DOHH2 (cell line): ENCODE measurements at regions not wholly inside any gene's neighbourhood (a gene's known extent, or its start where the extent isn't known, plus 50 kb on each side); places are given as distances from the start of the nearest gene placed in this dataset.

ENCODE experiments used
- H3F3A ChIP-seq: fragments of 200-600 bp; sonication (generic), shearing (Covaris generic); 2 replicates; pipeline ENCODE4 v1.6.0; 2016; ENCODE audit warnings: antibody characterized with exemption, mild to moderate bottlenecking; ENCODE audit not compliant: control insufficient read depth, insufficient read depth
- H3K27ac ChIP-seq: fragments of 200-600 bp; sonication (generic); 2 replicates; pipeline ENCODE4 v1.5.1; 2014; ENCODE audit warnings: low read depth, mild to moderate bottlenecking, low read length, moderate library complexity
- H3K27me3 ChIP-seq: fragments of 200-600 bp; sonication (generic); 2 replicates; pipeline ENCODE4 v1.6.1; 2014; ENCODE audit warnings: mild to moderate bottlenecking, low read length, mixed read lengths; ENCODE audit not compliant: control insufficient read depth
- H3K36me3 ChIP-seq: fragments of 200-600 bp; sonication (generic); 2 replicates; pipeline ENCODE4 v1.6.1; 2014; ENCODE audit warnings: mild to moderate bottlenecking, low read length, moderate library complexity, mixed read lengths; ENCODE audit not compliant: control insufficient read depth
- H3K4me1 ChIP-seq: fragments of 200-600 bp; sonication (generic); 2 replicates; pipeline ENCODE4 v1.6.1; 2014; ENCODE audit warnings: mild to moderate bottlenecking, low read length, mixed read lengths; ENCODE audit not compliant: control insufficient read depth
- H3K4me2 ChIP-seq: fragments of 200-600 bp; sonication (generic); 2 replicates; pipeline ENCODE4 v1.6.0; 2014; ENCODE audit warnings: mild to moderate bottlenecking, low read length, moderate library complexity
- H3K4me3 ChIP-seq: fragments of 200-600 bp; sonication (generic); 2 replicates; pipeline ENCODE4 v1.5.1; 2014; ENCODE audit warnings: mild to moderate bottlenecking, low read length, mixed read lengths
- H3K79me2 ChIP-seq: fragments of 200-600 bp; sonication (generic); 2 replicates; pipeline ENCODE4 v1.6.1; 2014; ENCODE audit warnings: mild to moderate bottlenecking, low read length, mixed read lengths; ENCODE audit not compliant: control insufficient read depth
- H3K9me2 ChIP-seq: fragments of 200-600 bp; sonication (generic); replicated peaks from 2 replicates; pipeline ENCODE4 v1.6.1; 2014; ENCODE audit warnings: mild to moderate bottlenecking, low read length, mixed read lengths; ENCODE audit not compliant: control insufficient read depth
- H3K9me3 ChIP-seq: fragments of 200-600 bp; sonication (generic); 2 replicates; pipeline ENCODE4 v1.6.1; 2014; ENCODE audit warnings: antibody characterized with exemption, low read length, mixed read lengths; ENCODE audit not compliant: control insufficient read depth, insufficient read depth
- H4K20me1 ChIP-seq: fragments of 200-600 bp; sonication (generic); 2 replicates; pipeline ENCODE4 v1.6.0; 2014; ENCODE audit warnings: low read depth, mild to moderate bottlenecking, antibody characterized with exemption, low read length, moderate library complexity; ENCODE audit not compliant: control insufficient read depth, insufficient read depth
- EZH2phosphoT487 ChIP-seq: fragments of 200-600 bp; sonication (generic); IDR thresholded peaks from 2 replicates; pipeline ENCODE4 v1.6.1; 2017; ENCODE audit warnings: borderline replicate concordance, mild to moderate bottlenecking, antibody characterized with exemption, low read length, moderate library complexity, mixed read lengths
- TF ChIP-seq, protein P1 (sequence below): fragments of 200-600 bp; sonication (generic); IDR thresholded peaks from one replicate; pipeline ENCODE4 v1.5.1; 2014; ENCODE audit warnings: antibody characterized with exemption, mild to moderate bottlenecking, low read depth, low read length; ENCODE audit not compliant: poor library complexity, severe bottlenecking

DNA sequence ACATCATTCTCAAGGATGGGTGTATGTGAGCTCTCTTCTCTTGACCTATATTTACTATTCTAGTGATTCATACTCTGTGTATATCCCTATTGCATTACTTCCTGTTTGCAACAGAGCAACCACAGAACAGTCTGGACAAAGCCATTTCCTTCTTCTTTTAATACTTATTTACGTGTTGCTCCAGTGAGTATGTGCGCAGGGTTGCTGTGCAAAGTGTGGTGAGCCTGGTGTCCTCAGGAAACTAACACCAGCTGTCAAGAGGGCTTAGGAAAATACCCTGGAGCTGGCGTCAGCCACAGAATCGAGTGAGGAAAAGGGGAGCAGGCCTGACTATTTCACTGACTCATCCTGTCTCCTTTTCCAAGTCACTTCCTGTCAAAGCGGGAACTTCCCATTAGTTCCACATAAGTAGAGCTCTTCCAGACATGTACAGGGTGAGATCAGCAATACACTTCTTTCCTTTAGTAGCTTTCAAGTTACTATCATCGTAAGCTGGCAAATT, 214.1 kb upstream of the COPS8 start:
- H3K4me2 ChIP-seq = peak overlapping the region; percentile 45
- TF ChIP-seq, protein P1, sequence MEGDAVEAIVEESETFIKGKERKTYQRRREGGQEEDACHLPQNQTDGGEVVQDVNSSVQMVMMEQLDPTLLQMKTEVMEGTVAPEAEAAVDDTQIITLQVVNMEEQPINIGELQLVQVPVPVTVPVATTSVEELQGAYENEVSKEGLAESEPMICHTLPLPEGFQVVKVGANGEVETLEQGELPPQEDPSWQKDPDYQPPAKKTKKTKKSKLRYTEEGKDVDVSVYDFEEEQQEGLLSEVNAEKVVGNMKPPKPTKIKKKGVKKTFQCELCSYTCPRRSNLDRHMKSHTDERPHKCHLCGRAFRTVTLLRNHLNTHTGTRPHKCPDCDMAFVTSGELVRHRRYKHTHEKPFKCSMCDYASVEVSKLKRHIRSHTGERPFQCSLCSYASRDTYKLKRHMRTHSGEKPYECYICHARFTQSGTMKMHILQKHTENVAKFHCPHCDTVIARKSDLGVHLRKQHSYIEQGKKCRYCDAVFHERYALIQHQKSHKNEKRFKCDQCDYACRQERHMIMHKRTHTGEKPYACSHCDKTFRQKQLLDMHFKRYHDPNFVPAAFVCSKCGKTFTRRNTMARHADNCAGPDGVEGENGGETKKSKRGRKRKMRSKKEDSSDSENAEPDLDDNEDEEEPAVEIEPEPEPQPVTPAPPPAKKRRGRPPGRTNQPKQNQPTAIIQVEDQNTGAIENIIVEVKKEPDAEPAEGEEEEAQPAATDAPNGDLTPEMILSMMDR = no peak
- no peak for TF ChIP-seq EZH2phosphoT487
- H3K4me1 ChIP-seq = peaks cover 15% of the 10 kb centered on the region
- H3K27ac ChIP-seq = peak overlapping the region; percentile 5; the same call in 1 of the 2 replicates
- H3K9me2 ChIP-seq = no peaks in the 10 kb centered on the region
- H3K79me2 ChIP-seq = no peaks in the 10 kb centered on the region
- H3K27me3 ChIP-seq = no peaks in the 10 kb centered on the region
- H3F3A ChIP-seq = no peaks in the 10 kb centered on the region
- H4K20me1 ChIP-seq = no peaks in the 10 kb centered on the region
- peak overlapping the region; percentile 20 for H3K4me3 ChIP-seq
- H3K36me3 ChIP-seq = no peaks in the 10 kb centered on the region
- no peaks in the 10 kb centered on the region for H3K9me3 ChIP-seq

DNA sequence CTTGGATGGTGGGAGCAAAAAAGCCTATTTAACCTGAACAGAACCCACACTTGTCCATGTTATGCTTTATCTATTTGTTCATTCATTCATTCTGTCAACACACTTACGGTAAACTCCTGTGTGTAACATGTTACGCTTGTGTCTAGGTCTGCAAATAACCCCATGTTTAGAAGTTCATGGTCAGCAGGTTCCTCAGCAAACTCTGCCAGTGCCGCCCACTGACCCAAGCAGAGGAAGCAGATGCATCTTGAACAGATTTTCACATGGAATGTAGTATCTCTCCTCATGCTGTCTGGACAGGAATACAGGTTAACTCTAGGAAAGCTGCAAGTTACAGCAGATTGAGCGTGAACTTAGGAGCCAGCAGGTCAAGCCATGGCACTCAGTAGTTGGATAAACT, 213.7 kb upstream of the COPS8 start:
- H3K79me2 ChIP-seq = no peaks in the 10 kb centered on the region
- TF ChIP-seq, protein P1 = no peak
- TF ChIP-seq EZH2phosphoT487 = no peak
- no peak overlapping the region; the same call in 1 of the 2 replicates for H3K27ac ChIP-seq
- no peak overlapping the region; the same call in 1 of the 2 replicates for H3K4me3 ChIP-seq
- peak overlapping the region; percentile 45 for H3K4me2 ChIP-seq
- peaks cover 15% of the 10 kb centered on the region for H3K4me1 ChIP-seq
- H3K9me2 ChIP-seq = no peaks in the 10 kb centered on the region
- H3K27me3 ChIP-seq = no peaks in the 10 kb centered on the region
- no peaks in the 10 kb centered on the region for H3K36me3 ChIP-seq
- H3F3A ChIP-seq = no peaks in the 10 kb centered on the region
- H3K9me3 ChIP-seq = no peaks in the 10 kb centered on the region
- no peaks in the 10 kb centered on the region for H4K20me1 ChIP-seq

DNA sequence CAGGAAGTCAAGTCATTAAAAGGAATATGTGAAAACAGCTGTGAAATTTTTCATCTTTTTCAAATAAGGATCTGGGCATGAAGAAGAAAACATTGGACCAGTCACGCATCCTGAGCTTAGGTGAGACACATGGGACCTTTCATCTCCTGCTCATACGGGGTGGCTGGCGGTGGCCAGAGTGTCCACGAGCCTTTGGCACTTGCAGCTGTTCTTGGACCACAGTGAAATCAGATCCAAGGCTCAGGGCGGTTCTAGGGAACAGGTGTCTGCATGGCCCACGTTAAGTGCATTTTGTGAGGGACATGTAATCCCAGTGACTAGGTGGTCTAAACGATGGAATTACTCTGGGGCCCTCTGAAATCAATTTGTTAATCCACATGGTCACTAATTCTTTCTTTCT, 212.7 kb upstream of the COPS8 start:
- no peak overlapping the region for H3K27ac ChIP-seq
- H3K4me3 ChIP-seq = no peak overlapping the region
- no peaks in the 10 kb centered on the region for H3K79me2 ChIP-seq
- no peaks in the 10 kb centered on the region for H3K9me3 ChIP-seq
- no peak overlapping the region for H3K4me2 ChIP-seq
- no peak for TF ChIP-seq EZH2phosphoT487
- TF ChIP-seq, protein P1 = no peak
- no peaks in the 10 kb centered on the region for H3K36me3 ChIP-seq
- H3K4me1 ChIP-seq = peaks cover 15% of the 10 kb centered on the region
- no peaks in the 10 kb centered on the region for H3F3A ChIP-seq
- H3K9me2 ChIP-seq = no peaks in the 10 kb centered on the region
- H4K20me1 ChIP-seq = no peaks in the 10 kb centered on the region
- H3K27me3 ChIP-seq = no peaks in the 10 kb centered on the region
